Stimulated activated CD8-positive, alpha-beta memory T cell treated with anti-CD3 and anti-CD28 coated beads, Interleukin-4, amount 100 ng/mL, for 4 hours (primary cell): ENCODE measurements at regions not wholly inside any gene's neighbourhood (a gene's known extent, or its start where the extent isn't known, plus 50 kb on each side); places are given as distances from the start of the nearest gene placed in this dataset.

Experiments used
- DNase-seq, 2 donors: peaks; one replicate each; pipeline ENCODE4 v3.0.0-alpha.2; 2020; ENCODE audit warnings: low read depth in 2 of 2, low spot score in 1 of 2

- DNase-seq: no peak
These were observed 726.5 kb downstream of the PTPRU start for GRCh38 chr1:29962831-29963247.

DNA sequence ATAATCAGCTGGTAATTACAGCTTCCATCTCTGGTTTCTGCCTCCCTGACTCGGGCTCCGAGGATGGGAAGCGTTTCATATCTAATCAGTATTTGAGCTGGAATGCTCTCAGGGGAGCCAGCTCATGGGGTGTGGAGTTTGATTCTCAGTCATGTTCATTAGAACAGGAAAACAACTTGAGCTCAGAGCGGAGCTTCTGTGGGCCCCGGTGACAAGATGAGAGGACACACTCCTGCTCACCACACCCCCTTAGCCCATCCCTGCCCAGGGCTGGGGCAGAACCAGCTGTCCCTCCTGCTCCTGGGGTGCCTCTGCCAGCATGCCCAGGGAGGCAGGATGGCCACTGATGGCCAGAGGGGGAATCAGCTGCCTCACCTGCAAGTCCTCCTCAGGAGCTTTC, 726.0 kb downstream of the PTPRU start:
- DNase-seq: no peak

DNA sequence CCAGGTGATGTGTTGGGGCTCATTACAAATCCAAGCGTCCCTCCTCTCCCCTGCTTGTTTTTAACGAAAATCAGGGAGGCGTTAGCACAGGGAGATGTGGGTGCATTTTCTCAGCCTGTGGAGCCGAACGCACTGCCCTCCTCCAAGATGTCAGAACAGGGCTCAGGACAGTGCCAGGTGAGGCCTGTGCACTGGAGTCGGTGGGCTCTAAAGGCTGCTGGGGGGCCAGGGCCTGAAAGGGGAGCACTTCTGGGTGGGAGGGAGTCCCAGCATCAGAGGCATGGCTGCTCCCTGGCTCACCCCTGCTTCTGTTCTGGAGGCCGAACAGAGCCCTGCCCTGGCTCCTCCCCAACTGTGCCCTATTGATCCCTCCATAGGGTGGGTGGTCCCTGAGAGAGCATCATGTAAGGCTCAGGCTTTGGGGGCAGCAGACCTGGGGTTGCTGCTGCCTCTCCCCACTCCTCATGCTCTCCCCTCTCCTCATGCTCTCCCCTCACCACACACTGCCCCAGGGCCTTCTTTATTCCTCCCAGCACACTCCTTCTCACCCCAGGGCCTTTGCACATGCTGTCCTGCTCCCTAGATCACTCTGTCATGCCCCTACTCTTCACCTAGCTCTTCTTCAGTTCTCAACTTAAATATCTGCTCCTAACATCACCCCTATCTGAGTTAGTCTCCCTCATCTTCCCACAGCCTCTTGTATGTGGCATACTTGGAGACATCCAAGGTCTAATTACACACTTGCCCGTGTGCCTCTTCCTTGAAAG, 725.2 kb downstream of the PTPRU start:
- no peak for DNase-seq

DNA sequence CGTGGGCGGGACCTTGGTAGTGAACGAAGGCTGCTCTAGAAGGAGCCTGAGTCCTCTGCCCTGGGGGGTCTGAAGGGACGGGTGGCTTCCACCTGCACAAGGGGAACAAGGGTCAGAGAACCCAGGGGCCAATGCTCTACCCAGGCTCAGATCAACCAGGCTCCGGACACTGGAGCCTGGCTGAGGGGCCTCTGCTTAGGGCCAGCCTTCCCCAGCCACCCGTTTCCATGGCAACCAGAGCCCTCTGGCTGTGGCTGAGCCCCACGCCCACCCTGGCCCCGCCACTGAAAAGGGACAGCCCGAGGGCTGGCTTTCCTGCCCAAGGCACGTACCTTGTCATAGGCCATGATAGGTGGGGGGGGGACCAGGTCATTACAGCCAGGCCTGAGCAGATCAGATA, 724.6 kb downstream of the PTPRU start:
- no peak for DNase-seq

- no peak for DNase-seq
These were observed 723.9 kb downstream of the PTPRU start for GRCh38 chr1:29960156-29960755.

GRCh38 chr1:29959356-29959755, 723.0 kb downstream of the PTPRU start:
- no peak for DNase-seq

- no peak for DNase-seq
These were observed 721.9 kb downstream of the PTPRU start for GRCh38 chr1:29958271-29958670.

- no peak for DNase-seq
These were observed 720.2 kb downstream of the PTPRU start for GRCh38 chr1:29956349-29957030.

GRCh38 chr1:29954591-29954990, 718.3 kb downstream of the PTPRU start:
- DNase-seq: no peak

DNA sequence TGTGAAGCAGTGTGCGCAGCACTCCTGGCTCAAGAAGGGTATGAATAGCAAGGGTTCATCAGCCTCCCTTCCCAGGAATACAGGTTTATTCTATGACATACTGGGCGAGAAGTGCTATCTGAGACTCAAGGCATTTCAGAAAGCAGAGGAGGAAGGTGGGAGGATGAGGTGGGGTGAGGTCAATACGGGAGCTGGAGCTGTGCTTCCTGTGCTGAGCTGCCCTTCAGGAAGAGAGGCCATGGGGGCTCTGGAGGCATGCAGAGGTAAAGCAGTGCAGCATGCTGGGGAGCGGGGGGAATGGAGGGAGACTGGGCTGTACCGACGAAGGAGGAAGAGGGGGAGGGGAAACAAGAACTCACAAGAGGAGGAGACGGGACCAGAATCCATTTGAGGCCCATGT, 717.6 kb downstream of the PTPRU start:
- no peak for DNase-seq

- no peak for DNase-seq
These were observed 713.4 kb downstream of the PTPRU start for GRCh38 chr1:29949676-29950075.

DNA sequence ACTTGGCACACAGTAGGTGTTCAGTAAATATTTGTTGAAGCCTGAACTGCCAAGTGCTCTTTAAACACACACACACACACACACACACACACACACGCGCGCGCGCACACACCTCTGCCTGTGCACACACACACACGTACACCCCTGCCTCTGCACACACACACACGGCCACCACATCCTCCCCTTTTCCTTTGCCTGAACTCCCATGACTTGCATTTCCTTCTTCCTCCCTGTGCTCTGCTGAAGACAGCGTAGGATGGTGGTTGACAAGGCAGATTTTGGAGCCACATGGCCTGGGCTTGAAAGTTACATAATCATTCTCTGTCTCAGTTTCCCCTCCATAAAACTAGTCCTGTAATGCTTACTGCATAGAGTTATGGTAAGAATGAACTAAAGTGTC, 712.3 kb downstream of the PTPRU start:
- no peak for DNase-seq

DNA sequence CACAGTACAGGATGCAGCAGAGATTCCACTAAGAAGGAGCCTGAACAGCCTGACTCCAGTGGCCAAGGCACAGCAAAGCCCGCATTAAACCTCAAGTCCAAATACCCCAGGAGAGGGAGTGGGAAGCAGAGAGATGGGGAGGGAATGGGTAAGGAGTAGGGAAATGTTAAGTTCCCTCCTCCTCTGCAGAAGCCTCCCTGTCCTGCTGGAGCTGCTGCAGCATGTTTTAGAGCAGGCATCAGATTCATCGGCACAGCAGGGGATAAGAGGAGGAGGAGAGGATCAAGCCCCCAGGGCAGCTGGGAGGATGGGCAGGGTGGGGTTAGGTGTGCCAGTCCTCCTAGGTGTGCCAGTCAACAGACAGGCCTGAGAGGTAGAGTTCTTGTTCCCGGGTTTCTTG, 709.7 kb downstream of the PTPRU start:
- no peak for DNase-seq

GRCh38 chr1:29945426-29945825, 709.1 kb downstream of the PTPRU start:
- DNase-seq: no peak

- DNase-seq: no peak
These were observed 708.1 kb downstream of the PTPRU start for GRCh38 chr1:29944253-29944905.

GRCh38 chr1:29943034-29943433, 706.7 kb downstream of the PTPRU start:
- no peak for DNase-seq

DNA sequence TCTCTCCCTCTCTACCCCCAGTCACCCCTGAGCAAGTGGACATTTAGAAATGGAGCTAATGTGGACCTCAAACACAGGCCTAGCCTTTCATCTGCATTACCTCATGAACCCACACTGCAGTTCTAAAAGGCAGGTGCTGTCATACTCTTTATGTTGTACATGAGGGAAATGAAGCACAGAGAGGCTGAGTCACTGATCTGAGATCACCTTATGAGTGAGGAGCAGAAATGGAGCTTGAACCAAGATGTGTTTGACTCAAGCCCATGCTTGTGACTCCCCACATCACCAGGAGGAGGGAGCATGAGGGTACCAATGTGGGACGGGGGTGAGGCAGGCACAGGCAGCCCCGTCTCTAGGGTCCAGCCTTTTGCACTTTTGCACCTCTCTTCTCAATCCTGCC, 702.8 kb downstream of the PTPRU start:
- DNase-seq: no peak

DNA sequence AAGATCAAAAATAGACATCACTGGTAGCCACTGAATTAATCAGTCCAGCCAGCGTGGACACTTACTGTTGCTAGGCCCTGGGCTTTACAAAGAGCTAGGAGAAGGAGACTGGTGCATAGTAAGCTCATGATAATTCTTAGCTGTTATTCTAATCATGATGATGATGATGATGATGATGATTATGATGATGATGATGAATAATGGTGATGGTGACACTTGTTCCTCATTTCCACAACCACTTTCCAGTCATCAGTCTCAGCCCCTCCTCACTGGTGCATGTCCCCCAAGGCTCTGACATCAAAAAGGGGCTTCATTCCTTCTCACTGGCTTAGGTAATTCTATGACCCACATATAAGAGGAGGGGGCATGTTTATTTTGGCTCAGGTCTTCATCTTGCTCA, 701.0 kb downstream of the PTPRU start:
- no peak for DNase-seq

GRCh38 chr1:29936031-29936544, 699.8 kb downstream of the PTPRU start:
- no peak for DNase-seq

GRCh38 chr1:29934255-29934772, 698.0 kb downstream of the PTPRU start:
- DNase-seq: no peak

- no peak for DNase-seq
These were observed 696.7 kb downstream of the PTPRU start for GRCh38 chr1:29933067-29933466.
